ENCODE measurements at regions not wholly inside any gene's neighbourhood (a gene's known extent, or its start where the extent isn't known, plus 50 kb on each side); places are given as distances from the start of the nearest gene placed in this dataset.

DNA sequence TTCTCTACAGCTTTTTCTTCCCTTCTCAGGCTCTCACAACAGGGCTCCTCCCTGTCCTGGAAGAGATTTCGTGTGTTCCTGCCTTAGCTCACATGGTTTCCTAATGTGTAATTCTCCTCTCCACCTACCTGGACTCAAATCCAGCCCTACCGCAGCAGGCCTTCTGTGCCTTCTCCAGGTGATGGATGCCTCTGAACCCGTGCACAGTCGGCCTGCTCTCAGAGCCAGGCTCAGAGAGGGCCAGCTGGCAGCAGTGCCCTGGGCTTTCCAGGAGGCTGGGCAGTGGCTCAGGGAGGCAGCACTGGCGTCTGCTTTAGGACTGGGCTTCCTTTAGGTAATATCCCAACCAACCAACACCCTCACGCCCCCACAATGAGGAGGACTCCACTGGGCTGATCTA is 123.2 kb upstream of the TMC3 start:
- H3K9ac ChIP-seq (ENCODE audit: low read length): no peak overlapping the region
- H3K4me1 ChIP-seq (ENCODE audit: control insufficient read depth, insufficient read depth, low read length): no peaks in the 10 kb centered on the region
- peaks cover 33% of the 10 kb centered on the region for H3K27me3 ChIP-seq (replicated peaks; ENCODE audit: control insufficient read depth, insufficient read depth, low read length)
- no peaks in the 10 kb centered on the region for H3K9me3 ChIP-seq (ENCODE audit: control insufficient read depth, low read length)
- DNase-seq (ENCODE audit: low read depth): no peak
- H3K36me3 ChIP-seq (ENCODE audit: control insufficient read depth, insufficient read depth, low read length, severe bottlenecking): no peaks in the 10 kb centered on the region
- no peak overlapping the region for H3K4me3 ChIP-seq (ENCODE audit: low read length)

DNA sequence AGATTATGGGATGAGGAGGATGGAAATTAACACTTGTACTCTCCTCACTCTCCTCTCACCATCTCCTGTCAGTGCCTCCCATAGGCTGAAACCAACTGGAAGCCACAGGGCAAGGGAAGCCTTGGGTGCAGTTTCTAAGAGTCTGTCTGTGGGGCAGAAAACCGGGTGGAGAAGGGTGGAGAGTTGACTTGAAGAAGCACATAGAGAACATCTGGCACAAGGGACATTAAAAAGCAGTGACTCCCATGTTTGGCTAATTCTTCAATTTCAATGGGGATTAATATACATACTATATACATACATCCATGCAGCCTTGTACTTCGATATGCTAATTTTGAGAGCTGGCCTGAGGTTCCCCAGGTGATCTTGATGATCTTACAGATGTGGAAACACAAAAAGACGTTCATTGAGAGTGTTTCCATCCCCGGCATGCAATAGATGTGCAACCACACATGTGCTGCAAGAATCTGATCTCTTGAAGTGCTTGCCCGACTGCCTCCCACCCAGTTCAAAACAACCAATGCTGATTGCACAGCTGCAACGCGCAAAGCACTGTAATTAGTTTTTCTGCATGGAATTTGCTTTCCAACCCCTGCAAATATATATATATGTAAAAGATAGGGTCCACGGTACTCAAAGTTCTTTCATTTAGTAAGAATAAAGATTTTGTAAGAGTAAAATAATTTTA is 121.9 kb upstream of the TMC3 start:
- Histone ChIP-seq H3K4me1 (ENCODE audit: control insufficient read depth, insufficient read depth, low read length) (no peaks in the 10 kb centered on the region), H3K9ac (ENCODE audit: low read length) (no peak overlapping the region), H3K27me3 (replicated peaks; ENCODE audit: control insufficient read depth, insufficient read depth, low read length) (peaks cover 38% of the 10 kb centered on the region), H3K9me3 (ENCODE audit: control insufficient read depth, low read length) (no peaks in the 10 kb centered on the region), H3K4me3 (ENCODE audit: low read length) (no peak overlapping the region), H3K36me3 (ENCODE audit: control insufficient read depth, insufficient read depth, low read length, severe bottlenecking) (no peaks in the 10 kb centered on the region)
- no peak for DNase-seq (ENCODE audit: low read depth)

DNA sequence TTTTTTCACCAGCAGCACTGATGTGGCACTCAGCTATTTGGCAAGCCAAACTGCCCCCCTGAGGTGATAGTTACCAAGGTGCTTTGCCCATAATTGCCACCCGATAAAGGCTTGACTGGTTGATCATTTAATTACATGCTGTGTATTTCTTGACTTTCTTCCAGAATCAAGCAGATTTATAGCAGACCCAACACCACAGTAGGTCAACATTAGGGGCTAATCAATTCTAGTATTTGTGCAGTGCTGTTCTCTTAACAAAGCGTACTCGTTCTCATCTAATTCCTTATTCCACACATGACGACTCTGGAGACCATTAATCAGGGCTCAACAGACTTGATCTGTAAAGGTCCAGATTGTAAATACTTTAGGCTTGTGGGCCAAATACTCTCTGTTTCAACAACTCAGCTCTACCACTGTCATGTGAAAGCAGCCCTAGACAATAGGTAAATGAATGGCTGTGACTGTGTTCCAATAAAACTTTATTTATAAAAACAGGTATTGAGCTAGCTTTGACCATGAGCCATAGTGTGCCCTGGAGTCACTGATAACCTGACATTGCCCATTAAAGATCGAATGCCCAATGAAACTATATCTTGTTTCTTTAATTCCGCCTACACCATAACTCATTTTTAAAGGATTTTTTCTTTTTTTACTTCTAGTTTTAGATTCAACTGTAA is 119.1 kb upstream of the TMC3 start:
- no peak for DNase-seq (ENCODE audit: low read depth)
- Histone ChIP-seq H3K36me3 (ENCODE audit: control insufficient read depth, insufficient read depth, low read length, severe bottlenecking) (no peaks in the 10 kb centered on the region), H3K9me3 (ENCODE audit: control insufficient read depth, low read length) (no peaks in the 10 kb centered on the region), H3K9ac (ENCODE audit: low read length) (no peak overlapping the region), H3K4me3 (ENCODE audit: low read length) (no peak overlapping the region), H3K4me1 (ENCODE audit: control insufficient read depth, insufficient read depth, low read length) (no peaks in the 10 kb centered on the region), H3K27me3 (replicated peaks; ENCODE audit: control insufficient read depth, insufficient read depth, low read length) (peaks cover 31% of the 10 kb centered on the region)

DNA sequence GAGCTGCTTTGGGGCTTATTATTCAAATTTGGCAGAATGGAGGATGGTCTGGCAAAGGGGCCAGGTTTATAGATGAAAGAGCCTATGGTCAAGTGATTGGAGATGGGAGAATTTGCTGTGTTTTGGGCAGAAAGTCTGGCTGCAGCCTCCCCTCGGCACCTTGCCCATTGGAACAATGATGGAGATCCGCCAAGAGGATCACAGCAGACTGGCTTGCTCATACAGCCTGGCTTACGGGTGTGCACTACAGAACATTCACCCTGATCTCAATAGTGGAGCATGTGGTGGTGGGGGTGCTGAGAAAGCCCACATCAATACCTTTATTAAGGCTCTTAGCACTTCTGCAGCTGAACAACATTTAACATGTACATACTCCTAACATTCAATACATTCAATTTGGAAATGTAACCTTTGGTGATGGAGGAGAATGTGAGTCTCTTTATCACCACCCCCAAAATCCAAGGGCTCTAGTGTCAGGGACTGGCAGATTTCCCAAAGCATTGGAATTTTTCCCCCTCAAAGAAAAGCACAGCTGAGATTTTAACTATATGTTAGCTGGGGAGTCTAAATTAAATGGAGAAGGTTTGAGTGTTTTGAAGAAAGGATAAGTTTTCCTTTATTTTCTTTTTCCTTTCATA is 118.4 kb upstream of the TMC3 start:
- no peaks in the 10 kb centered on the region for H3K9me3 ChIP-seq (ENCODE audit: control insufficient read depth, low read length)
- peak; percentile 28 for DNase-seq (ENCODE audit: low read depth)
- H3K4me3 ChIP-seq (ENCODE audit: low read length): no peak overlapping the region
- peaks cover 27% of the 10 kb centered on the region for H3K27me3 ChIP-seq (replicated peaks; ENCODE audit: control insufficient read depth, insufficient read depth, low read length)
- no peaks in the 10 kb centered on the region for H3K4me1 ChIP-seq (ENCODE audit: control insufficient read depth, insufficient read depth, low read length)
- H3K36me3 ChIP-seq (ENCODE audit: control insufficient read depth, insufficient read depth, low read length, severe bottlenecking): no peaks in the 10 kb centered on the region
- no peak overlapping the region for H3K9ac ChIP-seq (ENCODE audit: low read length)

DNA sequence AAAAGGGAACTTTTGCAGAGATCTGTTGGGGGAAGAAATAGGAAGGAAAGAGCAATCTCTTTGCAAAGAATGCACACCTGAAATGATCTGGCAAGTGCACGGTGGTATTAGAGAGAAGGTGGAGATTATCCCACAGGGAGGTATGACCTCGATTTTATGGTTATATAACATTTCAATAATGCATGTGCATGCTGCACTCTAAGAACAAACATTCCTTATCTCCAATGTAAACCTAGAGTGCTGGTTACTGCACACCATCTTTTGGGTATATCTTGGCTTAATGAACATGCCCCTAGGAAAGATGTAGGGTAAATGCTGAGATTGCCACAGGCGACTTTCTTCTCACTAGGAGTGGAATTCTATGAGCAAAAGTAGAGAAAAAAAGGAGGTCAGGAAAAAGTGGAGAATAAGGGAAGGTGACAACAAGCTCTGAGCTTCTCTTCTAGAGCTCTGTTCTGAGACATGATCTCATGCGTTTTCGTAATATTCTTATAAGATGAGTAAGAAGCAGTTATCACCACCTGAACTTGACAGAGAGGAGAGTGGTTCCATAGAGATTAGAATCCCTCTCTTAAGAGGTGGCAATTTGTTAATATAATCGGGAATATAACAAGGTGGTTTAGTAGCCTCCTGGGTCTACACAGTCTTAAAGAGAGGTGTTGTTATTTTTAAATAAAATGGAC is 117.5 kb upstream of the TMC3 start:
- no peak for DNase-seq (ENCODE audit: low read depth)
- Histone ChIP-seq H3K27me3 (replicated peaks; ENCODE audit: control insufficient read depth, insufficient read depth, low read length) (peaks cover 27% of the 10 kb centered on the region), H3K9ac (ENCODE audit: low read length) (no peak overlapping the region), H3K9me3 (ENCODE audit: control insufficient read depth, low read length) (no peaks in the 10 kb centered on the region), H3K36me3 (ENCODE audit: control insufficient read depth, insufficient read depth, low read length, severe bottlenecking) (no peaks in the 10 kb centered on the region), H3K4me1 (ENCODE audit: control insufficient read depth, insufficient read depth, low read length) (no peaks in the 10 kb centered on the region), H3K4me3 (ENCODE audit: low read length) (no peak overlapping the region)

DNA sequence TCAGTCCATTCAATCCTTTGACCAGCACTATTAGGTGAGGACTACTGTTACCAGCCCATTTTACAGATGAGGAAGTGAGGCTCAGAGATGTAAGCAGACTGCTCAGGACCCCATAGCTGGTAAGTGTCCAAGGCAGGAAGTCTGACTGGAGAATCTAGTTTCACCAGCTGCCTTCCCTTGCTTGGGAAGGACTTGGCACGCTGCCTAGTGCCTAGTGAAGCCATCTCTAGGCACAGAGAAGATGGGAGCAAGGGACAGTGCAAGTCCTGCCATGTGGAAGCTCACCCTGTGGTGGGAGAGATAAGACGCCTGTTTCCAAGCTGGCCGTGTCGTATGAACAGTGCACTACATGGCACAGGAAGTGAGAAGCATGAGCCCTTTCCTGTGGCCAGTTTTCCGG is 111.8 kb upstream of the TMC3 start:
- no peaks in the 10 kb centered on the region for H3K4me1 ChIP-seq (ENCODE audit: control insufficient read depth, insufficient read depth, low read length)
- DNase-seq (ENCODE audit: low read depth): no peak
- no peak overlapping the region for H3K9ac ChIP-seq (ENCODE audit: low read length)
- no peak overlapping the region for H3K4me3 ChIP-seq (ENCODE audit: low read length)
- H3K27me3 ChIP-seq (replicated peaks; ENCODE audit: control insufficient read depth, insufficient read depth, low read length): peaks cover 36% of the 10 kb centered on the region
- no peaks in the 10 kb centered on the region for H3K36me3 ChIP-seq (ENCODE audit: control insufficient read depth, insufficient read depth, low read length, severe bottlenecking)
- H3K9me3 ChIP-seq (ENCODE audit: control insufficient read depth, low read length): no peaks in the 10 kb centered on the region

DNA sequence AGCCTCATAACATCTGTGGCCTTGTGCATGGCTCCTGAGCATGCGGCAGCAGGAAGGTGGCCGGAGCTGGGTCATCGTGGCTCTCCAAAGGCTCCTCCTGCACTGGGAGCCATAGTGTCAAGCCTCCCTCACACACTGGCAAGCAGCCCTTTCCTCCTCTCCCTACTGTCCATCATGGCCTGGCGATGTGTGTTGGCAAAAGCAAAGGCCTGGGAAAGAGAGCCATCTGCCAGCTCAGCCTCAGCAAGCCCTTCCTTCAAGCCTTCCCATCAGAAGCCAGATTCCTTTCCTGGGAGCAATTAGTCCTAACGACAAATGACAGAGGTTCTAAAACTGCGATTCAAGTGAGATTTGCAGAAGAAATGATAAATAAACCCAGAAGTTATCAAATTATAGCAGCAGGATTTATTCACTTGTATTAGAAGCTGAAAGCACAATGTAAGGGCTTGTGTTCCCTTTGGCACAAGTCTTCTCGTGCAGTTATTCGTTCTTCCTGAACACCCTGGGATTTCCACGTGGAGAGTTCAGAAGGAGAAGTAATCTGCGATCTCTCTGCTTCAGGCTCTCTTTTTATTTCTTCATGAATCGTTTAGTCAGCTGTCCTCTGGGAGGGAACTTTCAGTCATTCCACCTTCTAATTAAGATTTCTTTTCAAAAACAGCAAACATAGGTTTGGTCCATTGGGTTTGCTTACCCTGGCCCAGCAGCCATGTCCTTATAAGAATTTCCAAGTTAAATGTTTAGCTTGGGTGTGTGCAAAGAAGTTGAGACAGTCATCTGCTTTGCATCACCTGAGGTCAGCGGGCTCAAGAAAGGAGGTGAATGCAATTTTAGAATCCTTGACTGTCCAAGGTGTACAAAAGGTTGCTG is 110.3 kb upstream of the TMC3 start:
- Histone ChIP-seq H3K9ac (ENCODE audit: low read length) (no peak overlapping the region), H3K4me1 (ENCODE audit: control insufficient read depth, insufficient read depth, low read length) (no peaks in the 10 kb centered on the region), H3K9me3 (ENCODE audit: control insufficient read depth, low read length) (no peaks in the 10 kb centered on the region)

DNA sequence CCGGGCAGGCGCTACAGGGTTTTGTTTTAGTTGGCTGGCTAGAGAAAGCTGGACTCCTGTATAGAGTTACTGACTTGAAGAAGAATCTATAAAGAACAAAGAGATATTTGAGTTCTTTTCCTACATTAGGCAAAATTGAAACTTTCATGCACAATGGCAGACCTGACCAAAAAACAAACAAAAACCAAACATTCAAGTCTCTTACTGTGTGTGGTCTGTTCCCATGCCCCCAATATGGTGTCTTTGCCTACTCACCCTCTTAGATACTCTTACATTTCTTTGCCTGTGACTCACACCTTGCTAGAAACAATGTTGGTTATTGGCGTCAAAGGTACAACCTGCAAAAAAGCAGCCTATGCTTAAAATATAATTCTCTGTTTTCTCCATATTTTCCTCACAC is 109.5 kb upstream of the TMC3 start:
- DNase-seq (ENCODE audit: low read depth): no peak
- Histone ChIP-seq H3K9ac (ENCODE audit: low read length) (no peak overlapping the region), H3K4me3 (ENCODE audit: low read length) (no peak overlapping the region), H3K36me3 (ENCODE audit: control insufficient read depth, insufficient read depth, low read length, severe bottlenecking) (no peaks in the 10 kb centered on the region), H3K27me3 (replicated peaks; ENCODE audit: control insufficient read depth, insufficient read depth, low read length) (peaks cover 37% of the 10 kb centered on the region), H3K4me1 (ENCODE audit: control insufficient read depth, insufficient read depth, low read length) (no peaks in the 10 kb centered on the region), H3K9me3 (ENCODE audit: control insufficient read depth, low read length) (no peaks in the 10 kb centered on the region)

More for the DNA sequence above, 110.3 kb upstream of the TMC3 start:
- Histone ChIP-seq H3K4me3 (ENCODE audit: low read length) (no peak overlapping the region), H3K27me3 (replicated peaks; ENCODE audit: control insufficient read depth, insufficient read depth, low read length) (peaks cover 37% of the 10 kb centered on the region), H3K36me3 (ENCODE audit: control insufficient read depth, insufficient read depth, low read length, severe bottlenecking) (no peaks in the 10 kb centered on the region)
- no peak for DNase-seq (ENCODE audit: low read depth)

DNA sequence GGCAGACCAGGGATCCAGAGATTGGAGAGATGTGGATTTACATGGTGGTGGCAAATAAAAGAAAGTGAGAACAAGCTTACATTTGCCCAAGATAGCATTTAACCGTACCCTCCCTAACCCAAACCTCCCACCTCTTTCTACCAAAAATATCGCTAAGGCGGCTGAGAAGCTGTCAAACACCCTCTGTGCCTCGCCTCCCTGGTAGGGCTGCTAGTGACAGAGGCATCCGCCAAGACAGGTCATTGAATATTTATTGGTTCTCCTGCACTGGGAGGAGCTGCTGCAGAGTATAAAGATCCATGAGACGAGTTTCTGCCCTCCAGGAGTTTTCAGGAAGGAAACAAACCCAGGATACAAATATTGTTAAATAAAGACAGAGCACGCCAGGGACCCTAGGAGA is 107.3 kb upstream of the TMC3 start:
- Histone ChIP-seq H3K4me3 (ENCODE audit: low read length) (no peak overlapping the region), H3K36me3 (ENCODE audit: control insufficient read depth, insufficient read depth, low read length, severe bottlenecking) (no peaks in the 10 kb centered on the region), H3K4me1 (ENCODE audit: control insufficient read depth, insufficient read depth, low read length) (no peaks in the 10 kb centered on the region), H3K27me3 (replicated peaks; ENCODE audit: control insufficient read depth, insufficient read depth, low read length) (peaks cover 31% of the 10 kb centered on the region), H3K9me3 (ENCODE audit: control insufficient read depth, low read length) (no peaks in the 10 kb centered on the region), H3K9ac (ENCODE audit: low read length) (no peak overlapping the region)
- no peak for DNase-seq (ENCODE audit: low read depth)

DNA sequence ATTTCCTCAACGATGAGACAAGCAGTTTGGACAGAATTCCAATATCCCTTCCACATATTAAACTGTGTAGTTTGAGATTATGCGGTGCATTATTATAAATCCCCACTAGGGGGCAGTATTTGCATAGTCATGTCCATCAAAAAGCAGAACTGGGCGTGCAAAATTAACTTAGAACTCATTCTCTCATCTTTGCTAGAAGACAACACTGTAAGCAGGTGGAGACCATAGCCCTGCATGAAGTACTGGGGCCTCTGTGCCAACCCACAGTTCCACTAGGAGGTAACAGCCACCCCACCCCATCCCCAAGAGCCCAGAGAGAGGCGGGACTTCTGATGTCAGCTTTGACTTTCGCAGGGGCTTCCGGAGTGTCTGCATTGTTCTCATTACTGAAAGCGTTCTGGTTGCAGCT is 106.6 kb upstream of the TMC3 start:
- Histone ChIP-seq H3K9me3 (ENCODE audit: control insufficient read depth, low read length) (no peaks in the 10 kb centered on the region), H3K36me3 (ENCODE audit: control insufficient read depth, insufficient read depth, low read length, severe bottlenecking) (no peaks in the 10 kb centered on the region), H3K4me3 (ENCODE audit: low read length) (no peak overlapping the region), H3K27me3 (replicated peaks; ENCODE audit: control insufficient read depth, insufficient read depth, low read length) (peaks cover 27% of the 10 kb centered on the region), H3K9ac (ENCODE audit: low read length) (no peak overlapping the region), H3K4me1 (ENCODE audit: control insufficient read depth, insufficient read depth, low read length) (no peaks in the 10 kb centered on the region)
- DNase-seq (ENCODE audit: low read depth): peak; percentile 90

Measured in adipocyte (in vitro differentiated cells).